Skeletal muscle tissue (tissue), 3 donors: ENCODE measurements at regions not wholly inside any gene's neighbourhood (a gene's known extent, or its start where the extent isn't known, plus 50 kb on each side); places are given as distances from the start of the nearest gene placed in this dataset.
A peak's percentile ranks its signal among the peaks of the same experiment; 100 is the strongest.

Source experiments
- H3K27ac ChIP-seq: one replicate; pipeline ENCODE4 v1.7.0; 2013; ENCODE audit warnings: mild to moderate bottlenecking, low read depth, low read length, inconsistent platforms
- H3K27me3 ChIP-seq, 3 donors: one replicate each; pipeline ENCODE4 v1.7.0; 2013; ENCODE audit warnings: low read length in 3 of 3; ENCODE audit not compliant: control insufficient read depth in 3 of 3, insufficient read depth in 3 of 3
- H3K36me3 ChIP-seq, 3 donors: one replicate each; pipeline ENCODE4 v1.7.0; 2013; ENCODE audit warnings: low read length in 3 of 3; ENCODE audit not compliant: control insufficient read depth in 3 of 3, insufficient read depth in 3 of 3
- H3K4me1 ChIP-seq, 3 donors: one replicate each; pipeline ENCODE4 v1.7.0; 2013; ENCODE audit warnings: low read length in 3 of 3, mild to moderate bottlenecking in 3 of 3; ENCODE audit not compliant: control insufficient read depth in 3 of 3, insufficient read depth in 3 of 3
- H3K4me3 ChIP-seq, 3 donors: one replicate each; pipeline ENCODE4 v1.7.0; 2013; ENCODE audit warnings: low read length in 3 of 3
- H3K9ac ChIP-seq, 3 donors: one replicate each; pipeline ENCODE4 v1.7.0; 2013; ENCODE audit warnings: low read length in 3 of 3, mild to moderate bottlenecking in 3 of 3, moderate library complexity in 2 of 3, low read depth in 1 of 3
- H3K9me3 ChIP-seq, 3 donors: one replicate each; pipeline ENCODE4 v1.7.0; 2013; ENCODE audit warnings: low read length in 3 of 3; ENCODE audit not compliant: control insufficient read depth in 3 of 3
- donor health status: Osteomylitis.

DNA sequence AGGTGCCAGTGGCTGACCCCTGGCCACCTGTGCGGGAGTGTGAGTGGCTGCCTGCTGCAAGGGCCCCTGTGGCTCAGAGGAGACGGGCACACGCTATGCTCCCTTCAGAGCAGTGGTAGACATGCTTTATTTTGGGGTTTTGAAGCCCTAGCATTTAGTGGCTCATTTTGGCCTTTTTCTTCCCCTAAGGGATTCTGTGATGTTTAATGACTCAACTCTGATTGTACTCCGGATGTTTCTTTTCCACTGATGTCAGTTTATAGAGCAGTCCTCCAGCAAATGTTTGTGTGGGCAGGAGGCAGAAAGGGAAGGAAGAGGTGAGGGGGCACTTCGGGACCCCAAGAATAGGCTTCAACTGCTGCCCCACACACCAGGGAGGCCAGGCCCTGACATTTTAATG lies 288.9 kb upstream of the C2CD4B start:
- no peaks in the 10 kb centered on the region for H3K9me3 ChIP-seq
- H3K4me1 ChIP-seq, result peaks cover 61 to 87% (median 64%) of the 10 kb centered on the region in 3 donors
- H3K9ac ChIP-seq, result peak overlapping the region; percentile 34 to 69 (median 42)
- peak overlapping the region; percentile 83 for H3K27ac ChIP-seq
- H3K27me3 ChIP-seq, result no peaks in the 10 kb centered on the region
- H3K36me3 ChIP-seq, result no peaks in the 10 kb centered on the region
- H3K4me3 ChIP-seq, result peak overlapping the region in 1 of 3 donors; percentile 44

- no peaks in the 10 kb centered on the region for H3K9me3 ChIP-seq
- no peaks in the 10 kb centered on the region for H3K36me3 ChIP-seq
- H3K27ac ChIP-seq, result peak overlapping the region; percentile 83
- peak overlapping the region; percentile 42 to 69 (median 63) for H3K9ac ChIP-seq
- H3K27me3 ChIP-seq, result no peaks in the 10 kb centered on the region
- H3K4me1 ChIP-seq, result peaks cover 58 to 83% (median 61%) of the 10 kb centered on the region in 3 donors
- peak overlapping the region in 2 of 3 donors; percentile 14 to 49 for H3K4me3 ChIP-seq
Observed at GRCh38 chr15:62454567-62455172, 289.6 kb upstream of the C2CD4B start.

GRCh38 chr15:62455441-62455921 lies 290.4 kb upstream of the C2CD4B start:
- Histone ChIP-seq H3K9me3 (no peaks in the 10 kb centered on the region), H3K27me3 (no peaks in the 10 kb centered on the region), H3K4me1 (peaks cover 57 to 83% (median 61%) of the 10 kb centered on the region in 3 donors), H3K9ac (peak overlapping the region; percentile 42 to 69 (median 63)), H3K27ac (peak overlapping the region; percentile 83), H3K36me3 (no peaks in the 10 kb centered on the region), H3K4me3 (peak overlapping the region; percentile 45 to 49 (median 45))

- no peaks in the 10 kb centered on the region for H3K27me3 ChIP-seq
- peak overlapping the region; percentile 42 to 69 (median 52) for H3K9ac ChIP-seq
- H3K4me1 ChIP-seq, result peaks cover 57 to 79% (median 61%) of the 10 kb centered on the region in 3 donors
- H3K27ac ChIP-seq, result peak overlapping the region; percentile 83
- H3K9me3 ChIP-seq, result no peaks in the 10 kb centered on the region
- no peaks in the 10 kb centered on the region for H3K36me3 ChIP-seq
- H3K4me3 ChIP-seq, result peak overlapping the region; percentile 0 to 49 (median 45)
Observed at GRCh38 chr15:62456011-62456920, 291.2 kb upstream of the C2CD4B start.

DNA sequence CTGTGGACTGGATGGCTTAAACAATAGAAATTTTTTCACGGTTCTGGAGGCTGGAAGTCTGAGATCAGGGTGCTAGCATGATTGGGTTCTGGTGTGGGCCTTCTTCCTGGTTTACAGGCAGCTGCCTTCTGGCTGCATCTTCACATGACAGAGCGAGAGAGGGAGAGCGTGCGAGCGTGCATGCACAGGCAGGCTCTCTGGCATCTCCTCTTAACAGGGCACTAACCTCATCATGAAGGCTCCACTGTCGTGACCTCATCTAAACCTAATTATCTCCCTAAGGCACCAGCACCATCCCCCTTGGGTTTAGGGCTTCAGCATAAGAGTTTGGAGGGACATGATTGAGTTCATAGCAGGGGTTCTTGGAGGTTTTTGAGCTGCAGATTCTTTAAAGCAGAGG lies 292.0 kb upstream of the C2CD4B start:
- H3K27ac ChIP-seq, result peak overlapping the region; percentile 83
- H3K27me3 ChIP-seq, result no peaks in the 10 kb centered on the region
- H3K36me3 ChIP-seq, result no peaks in the 10 kb centered on the region
- H3K4me1 ChIP-seq, result peaks cover 57 to 72% (median 57%) of the 10 kb centered on the region in 3 donors
- H3K9me3 ChIP-seq, result no peaks in the 10 kb centered on the region
- H3K9ac ChIP-seq, result peak overlapping the region in 2 of 3 donors; percentile 39 to 42
- H3K4me3 ChIP-seq, result peak overlapping the region in 2 of 3 donors; percentile 2 to 22

- Histone ChIP-seq H3K27me3 (no peaks in the 10 kb centered on the region), H3K9me3 (no peaks in the 10 kb centered on the region), H3K4me1 (peaks cover 35 to 51% (median 37%) of the 10 kb centered on the region in 3 donors), H3K4me3 (no peak overlapping the region), H3K9ac (no peak overlapping the region), H3K36me3 (no peaks in the 10 kb centered on the region), H3K27ac (no peak overlapping the region)
Observed at GRCh38 chr15:62459875-62460274, 294.8 kb upstream of the C2CD4B start.

DNA sequence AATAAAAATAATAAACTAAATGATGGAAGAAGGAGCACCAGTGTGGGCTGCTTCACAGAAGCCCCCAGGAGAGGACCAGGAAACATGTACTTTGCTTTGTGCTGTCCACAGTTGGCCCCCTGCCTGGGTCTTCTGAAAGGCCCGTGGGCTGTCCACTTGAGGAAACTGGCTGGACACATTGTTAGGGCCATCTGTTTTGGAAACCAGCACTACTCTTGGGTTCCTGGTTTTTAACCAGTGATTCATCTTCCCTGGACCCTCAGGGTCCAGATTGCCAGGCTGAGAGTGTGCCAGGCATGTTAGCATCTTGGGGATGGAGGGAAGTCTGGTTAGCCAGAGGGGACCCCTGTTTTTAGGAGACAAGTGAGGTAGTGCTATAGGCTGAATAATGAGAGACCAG lies 297.2 kb upstream of the C2CD4B start:
- Histone ChIP-seq H3K27ac (peak overlapping the region; percentile 30), H3K9me3 (no peaks in the 10 kb centered on the region), H3K27me3 (no peaks in the 10 kb centered on the region), H3K4me1 (peaks cover 11 to 49% (median 13%) of the 10 kb centered on the region in 3 donors), H3K9ac (no peak overlapping the region), H3K36me3 (no peaks in the 10 kb centered on the region), H3K4me3 (no peak overlapping the region)

GRCh38 chr15:62462721-62463120 lies 297.6 kb upstream of the C2CD4B start:
- Histone ChIP-seq H3K9ac (no peak overlapping the region), H3K27ac (peak overlapping the region; percentile 30), H3K36me3 (no peaks in the 10 kb centered on the region), H3K27me3 (no peaks in the 10 kb centered on the region), H3K9me3 (no peaks in the 10 kb centered on the region), H3K4me1 (peaks cover 7 to 47% (median 8%) of the 10 kb centered on the region in 3 donors), H3K4me3 (no peak overlapping the region)

- H3K36me3 ChIP-seq, result no peaks in the 10 kb centered on the region
- H3K9me3 ChIP-seq, result no peaks in the 10 kb centered on the region
- no peaks in the 10 kb centered on the region for H3K27me3 ChIP-seq
- no peak overlapping the region for H3K27ac ChIP-seq
- H3K4me1 ChIP-seq, result peaks cover 11 to 44% (median 11%) of the 10 kb centered on the region in 3 donors
- no peak overlapping the region for H3K4me3 ChIP-seq
- no peak overlapping the region for H3K9ac ChIP-seq
Observed at GRCh38 chr15:62464705-62465104, 299.6 kb upstream of the C2CD4B start.

GRCh38 chr15:62465173-62465572 lies 300.1 kb upstream of the C2CD4B start:
- Histone ChIP-seq H3K27me3 (no peaks in the 10 kb centered on the region), H3K9ac (no peak overlapping the region), H3K9me3 (no peaks in the 10 kb centered on the region), H3K4me1 (peaks cover 16 to 46% (median 16%) of the 10 kb centered on the region in 3 donors), H3K27ac (no peak overlapping the region), H3K36me3 (no peaks in the 10 kb centered on the region), H3K4me3 (no peak overlapping the region)
